A549 (cell line): ENCODE measurements at regions not wholly inside any gene's neighbourhood (a gene's known extent, or its start where the extent isn't known, plus 50 kb on each side); places are given as distances from the start of the nearest gene placed in this dataset.

ENCODE experiments used
- ATAC-seq, 2 experiments: fragments of 200-7000 bp in 1 of 2; fragments of >200 bp in 1 of 2; cut with Nextera tagmentation in 1 of 2; cut with Tn5 transposase in 1 of 2; 3 replicates each; pipeline versions ENCODE4 v1.8.0 to v1.9.1; 2018 to 2020; ENCODE audit warnings: mild to moderate bottlenecking in 1 of 2, moderate library complexity in 1 of 2
- CTCF ChIA-PET: fragments of 300-600 bp; sonication (Branson Sonifier 250); formaldehyde crosslinking; extraction: SDS; loops from one replicate; lab custom pipeline; 2021; ENCODE audit warnings: antibody characterized with exemption, inconsistent platforms; lab: Yijun Ruan, JAX
- POLR2A ChIA-PET: fragments of 350-600 bp; formaldehyde crosslinking; extraction: SDS; loops from one replicate; lab custom pipeline; 2021; ENCODE audit warnings: antibody characterized with exemption, inconsistent platforms; lab: Yijun Ruan, JAX
- DNase-seq, 2 experiments: peaks; one replicate each; pipeline versions ENCODE4 v3.0.0 to v3.0.0-alpha.2; 2011 to 2016; ENCODE audit warnings: low read depth in 1 of 2, low spot score in 1 of 2
- FAIRE-seq: peaks from 2 replicates; lab custom pipeline; 2011; peaks lifted over from hg19 to GRCh38; lab: Jason Lieb, UNC
- H3K27ac ChIP-seq, 2 experiments: fragments of >200 bp; sonication (Bioruptor Twin); formaldehyde crosslinking; 3 replicates each; pipeline ENCODE4 v1.5.1; 2016 to 2017
- H3K4me1 ChIP-seq: fragments of >200 bp; sonication (Bioruptor Twin); formaldehyde crosslinking; 3 replicates; pipeline ENCODE4 v1.6.1; 2016
- H3K4me2 ChIP-seq: fragments of >200 bp; sonication (Bioruptor Twin); formaldehyde crosslinking; 3 replicates; pipeline ENCODE4 v1.6.1; 2016
- H3K4me3 ChIP-seq: fragments of >200 bp; sonication (Bioruptor Twin); formaldehyde crosslinking; 3 replicates; pipeline ENCODE4 v1.5.1; 2016
- H3K9me3 ChIP-seq: fragments of >200 bp; sonication (Bioruptor Twin); formaldehyde crosslinking; 3 replicates; pipeline ENCODE4 v1.6.1; 2016
- BHLHE40 ChIP-seq: IDR thresholded peaks from 2 replicates; pipeline ENCODE4 v1.6.1; 2012; ENCODE audit warnings: low read depth, low read length, inconsistent platforms
- CHD2 ChIP-seq: fragments of 150-350 bp; IDR thresholded peaks from 2 replicates; pipeline ENCODE4 v1.6.1; 2014; ENCODE audit warnings: low read length; ENCODE audit not compliant: partially characterized antibody
- CHD4 ChIP-seq: fragments of 200-600 bp; sonication (generic); IDR thresholded peaks from 2 replicates; pipeline ENCODE4 v1.6.1; 2016; ENCODE audit warnings: antibody characterized with exemption, mild to moderate bottlenecking, borderline replicate concordance
- E2F6 ChIP-seq: IDR thresholded peaks from 2 replicates; pipeline ENCODE4 v1.6.1; 2012; ENCODE audit warnings: low read depth, borderline replicate concordance
- FOXS1 ChIP-seq: fragments of 250-450 bp; sonication (Bioruptor Pico); IDR thresholded peaks from 2 replicates; pipeline ENCODE4 v1.5.0; 2020; ENCODE audit warnings: mild to moderate bottlenecking, moderate library complexity
- GATA3 ChIP-seq: IDR thresholded peaks from 2 replicates; pipeline ENCODE4 v1.6.1; 2012; ENCODE audit warnings: borderline replicate concordance
- HOXB13 ChIP-seq: fragments of 250-450 bp; sonication (Bioruptor Pico); IDR thresholded peaks from 2 replicates; pipeline ENCODE4 v1.5.0; 2020; ENCODE audit warnings: low read depth, mild to moderate bottlenecking, moderate library complexity
- KDM5A ChIP-seq: fragments of 200-600 bp; sonication (generic); IDR thresholded peaks from 2 replicates; pipeline ENCODE4 v1.6.1; 2016; ENCODE audit warnings: antibody characterized with exemption, mild to moderate bottlenecking
- MAFK ChIP-seq: fragments of 450-650 bp; IDR thresholded peaks from 2 replicates; pipeline ENCODE4 v1.6.1; 2014; ENCODE audit not compliant: partially characterized antibody
- MAZ ChIP-seq: fragments of 150-350 bp; IDR thresholded peaks from 2 replicates; pipeline ENCODE4 v1.6.1; 2014; ENCODE audit warnings: antibody characterized with exemption, low read depth, low read length, borderline replicate concordance
- MYC ChIP-seq: IDR thresholded peaks from 2 replicates; pipeline ENCODE4 v1.6.1; 2012; ENCODE audit warnings: mild to moderate bottlenecking, inconsistent platforms, low read length, improper control_type of control experiment, borderline replicate concordance
- NPAS2 ChIP-seq: fragments of 250-450 bp; sonication (Bioruptor Pico); IDR thresholded peaks from 2 replicates; pipeline ENCODE4 v1.8.0; 2022; ENCODE audit warnings: mild to moderate bottlenecking, moderate library complexity, borderline replicate concordance
- PHF8 ChIP-seq: fragments of 200-600 bp; sonication (generic); IDR thresholded peaks from 2 replicates; pipeline ENCODE4 v1.6.1; 2016; ENCODE audit warnings: low read depth, mild to moderate bottlenecking, antibody characterized with exemption, moderate library complexity, borderline replicate concordance
- POLR2A ChIP-seq: IDR thresholded peaks from 2 replicates; pipeline ENCODE4 v1.6.1; 2012; ENCODE audit warnings: mild to moderate bottlenecking, low read length
- RAD21 ChIP-seq, 2 experiments: fragments of >200 bp in 1 of 2; sonication (Bioruptor Twin) in 1 of 2; formaldehyde crosslinking in 1 of 2; IDR thresholded peaks in 1 of 2; conservative IDR thresholded peaks in 1 of 2; 2 replicates in 1 of 2; 3 replicates in 1 of 2; pipeline ENCODE4 v1.6.1; 2012 to 2018; ENCODE audit warnings: inconsistent platforms in 1 of 2
- RCOR1 ChIP-seq: fragments of 150-350 bp; IDR thresholded peaks from 2 replicates; pipeline ENCODE4 v1.6.1; 2014; ENCODE audit warnings: antibody characterized with exemption, low read length, low read depth
- RNF2 ChIP-seq: fragments of 200-600 bp; sonication (generic); IDR thresholded peaks from 2 replicates; pipeline ENCODE4 v1.6.1; 2016; ENCODE audit warnings: low read depth, mild to moderate bottlenecking, antibody characterized with exemption, moderate library complexity, borderline replicate concordance
- SMC3 ChIP-seq: fragments of >200 bp; sonication (Bioruptor Twin); formaldehyde crosslinking; IDR thresholded peaks from 3 replicates; pipeline ENCODE4 v1.6.1; 2018; ENCODE audit warnings: inconsistent platforms
- ZFP36 ChIP-seq: fragments of 450-650 bp; IDR thresholded peaks from 2 replicates; pipeline ENCODE4 v1.6.1; 2014; ENCODE audit warnings: borderline replicate concordance; ENCODE audit not compliant: partially characterized antibody
- ZSCAN20 ChIP-seq: fragments of 250-450 bp; sonication (Bioruptor Pico); IDR thresholded peaks from 2 replicates; pipeline ENCODE4 v1.8.0; 2022; ENCODE audit warnings: mild to moderate bottlenecking, moderate library complexity
- WGBS: methylation state at CpG from one replicate; pipeline ENCODE4 v1.1.6; 2017; ENCODE audit errors: missing lambda C conversion rate; 5-methylcytosine and 5-hydroxymethylcytosine counted together
- TF ChIP-seq, protein P1 (sequence below): fragments of >200 bp; sonication (Bioruptor Twin); formaldehyde crosslinking; IDR thresholded peaks from 3 replicates; pipeline ENCODE4 v1.5.1; 2016
- TF ChIP-seq, protein P2 (sequence below): IDR thresholded peaks from 2 replicates; pipeline ENCODE4 v1.6.1; 2012
- TF ChIP-seq, protein P3 (sequence below): fragments of 250-450 bp; sonication (Bioruptor Pico); IDR thresholded peaks from 2 replicates; pipeline ENCODE4 v1.5.0; 2021; ENCODE audit warnings: mild to moderate bottlenecking, moderate library complexity, borderline replicate concordance

DNA sequence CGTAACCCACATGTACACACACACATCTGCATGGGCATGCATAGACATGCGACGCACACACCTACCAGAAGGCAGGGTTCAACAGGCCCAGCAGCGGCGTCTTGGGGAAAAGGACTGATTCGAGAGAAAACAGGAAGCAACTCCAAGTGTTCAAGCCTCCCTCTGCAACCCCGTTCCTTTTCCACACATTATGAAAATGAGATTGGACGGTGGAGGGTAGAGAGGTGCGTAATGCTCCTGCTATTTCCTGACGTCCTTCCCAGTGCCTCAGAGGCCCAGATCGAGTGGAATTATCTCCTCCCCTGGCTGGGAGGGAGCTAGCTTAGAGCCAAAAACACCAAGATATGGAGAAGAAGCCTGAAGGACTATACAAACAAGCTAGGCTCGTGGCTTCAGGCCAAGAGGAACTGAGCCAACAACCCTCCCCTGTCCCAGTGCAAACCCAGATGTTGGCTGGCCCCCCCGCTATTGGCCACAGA is 289.2 kb downstream of the MN1 start:
- peak overlapping the region in 1 of 2 experiments; percentile 22; a peak in 1 of 6 replicates for H3K27ac ChIP-seq
- TF ChIP-seq ZSCAN20 (CRISPR knock-in tag) (no peak), CHD2 (no peak), KDM5A (no peak), GATA3 (no peak), RNF2 (no peak), RAD21 (conservative IDR thresholded peaks at IDR 0.05 in 1 of 2, IDR thresholded peaks at IDR 0.05 in 1 of 2) (no peak), BHLHE40 (no peak), RCOR1 (no peak)
- DNase-seq, result peak in 1 of 2 experiments; percentile 16
- ChIA-PET CTCF (no interaction called here), POLR2A (no interaction called here)
- peak overlapping the region; percentile 21; the same call in 1 of the 3 replicates for H3K4me2 ChIP-seq
- WGBS, result 52% methylated on average over 10 of the region's 13 CpGs
- 0 out of 3 replicates have a peak, but pooled peaks cover 6% of the 10 kb centered on the region for H3K4me1 ChIP-seq
- peak in 1 of 2 experiments; percentile 61; a peak in 3 of 6 replicates for ATAC-seq
- no peak overlapping the region for H3K4me3 ChIP-seq
- H3K9me3 ChIP-seq, result no peaks in the 10 kb centered on the region
- no peak for FAIRE-seq

GRCh38 chr22:27513021-27513420 is 288.5 kb downstream of the MN1 start:
- DNase-seq (no peak), ATAC-seq (no peak), FAIRE-seq (no peak)
- TF ChIP-seq PHF8, result no peak
- no peak for TF ChIP-seq MAFK
- TF ChIP-seq MAZ, result no peak
- no peak for TF ChIP-seq FOXS1 (CRISPR knock-in tag)
- TF ChIP-seq SMC3, result no peak
- TF ChIP-seq NPAS2 (CRISPR knock-in tag), result no peak
- no peak for TF ChIP-seq E2F6
- no peak for TF ChIP-seq ZFP36
- ChIA-PET CTCF (interaction anchor here (0.8 kb wide), 1 partner anchor 8 kb away, joined by 3 read pairs; no protein-coding TSS in a partner anchor), POLR2A (no interaction called here)
- Histone ChIP-seq H3K4me3 (no peak overlapping the region), H3K9me3 (no peaks in the 10 kb centered on the region), H3K4me2 (no peak overlapping the region), H3K27ac (no peak overlapping the region), H3K4me1 (0 out of 3 replicates have a peak, but pooled peaks cover 6% of the 10 kb centered on the region)
- WGBS, result 41% methylated on average over 2 of the region's 2 CpGs

DNA sequence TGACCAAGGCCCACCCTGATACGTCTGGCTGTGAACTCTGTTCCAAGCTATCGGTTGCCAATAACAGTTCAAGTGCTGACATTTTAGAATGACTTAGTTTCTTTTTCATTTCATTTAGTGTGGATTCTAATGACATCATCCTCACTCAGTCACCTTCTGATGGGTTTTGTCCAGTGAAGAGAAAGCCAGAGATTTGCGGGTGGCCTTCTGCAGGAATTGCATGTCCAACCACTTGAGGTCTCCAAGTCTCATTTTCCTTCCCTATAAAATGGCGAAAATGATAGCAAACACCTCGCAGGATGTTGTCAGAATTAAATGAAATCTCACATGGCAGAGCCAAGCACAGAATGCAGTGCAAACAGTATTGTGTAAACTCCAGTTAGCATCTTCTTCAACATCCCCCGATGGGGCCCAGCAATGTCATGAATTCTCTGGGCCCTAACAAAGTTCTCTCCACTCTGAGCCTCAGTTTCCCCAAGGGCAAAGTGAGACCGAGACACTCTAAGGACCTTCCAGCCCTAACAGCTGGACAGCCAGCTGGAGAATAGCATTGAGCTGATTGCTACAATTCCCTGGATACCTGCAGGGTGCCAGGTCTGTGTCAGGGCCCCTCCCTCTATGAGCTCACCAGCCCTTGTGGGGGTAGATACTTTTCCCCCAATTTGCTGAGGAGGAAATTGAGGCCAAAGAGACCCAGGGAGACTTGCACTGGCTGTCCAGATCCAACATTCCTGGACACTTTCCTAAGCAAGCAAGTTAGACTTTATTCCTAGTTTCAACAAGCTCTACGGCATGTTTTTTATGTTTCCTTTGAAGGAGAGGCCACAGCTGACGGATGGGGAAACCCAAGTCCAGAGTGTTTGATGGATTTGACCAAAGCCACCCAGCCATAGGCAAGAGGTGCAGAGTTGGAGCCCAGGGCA is 286.7 kb downstream of the MN1 start:
- no peaks in the 10 kb centered on the region for H3K9me3 ChIP-seq
- no peak for DNase-seq
- H3K4me3 ChIP-seq, result no peak overlapping the region
- no peak for ATAC-seq
- no peak for FAIRE-seq
- TF ChIP-seq MYC, result no peak
- TF ChIP-seq, protein P1, sequence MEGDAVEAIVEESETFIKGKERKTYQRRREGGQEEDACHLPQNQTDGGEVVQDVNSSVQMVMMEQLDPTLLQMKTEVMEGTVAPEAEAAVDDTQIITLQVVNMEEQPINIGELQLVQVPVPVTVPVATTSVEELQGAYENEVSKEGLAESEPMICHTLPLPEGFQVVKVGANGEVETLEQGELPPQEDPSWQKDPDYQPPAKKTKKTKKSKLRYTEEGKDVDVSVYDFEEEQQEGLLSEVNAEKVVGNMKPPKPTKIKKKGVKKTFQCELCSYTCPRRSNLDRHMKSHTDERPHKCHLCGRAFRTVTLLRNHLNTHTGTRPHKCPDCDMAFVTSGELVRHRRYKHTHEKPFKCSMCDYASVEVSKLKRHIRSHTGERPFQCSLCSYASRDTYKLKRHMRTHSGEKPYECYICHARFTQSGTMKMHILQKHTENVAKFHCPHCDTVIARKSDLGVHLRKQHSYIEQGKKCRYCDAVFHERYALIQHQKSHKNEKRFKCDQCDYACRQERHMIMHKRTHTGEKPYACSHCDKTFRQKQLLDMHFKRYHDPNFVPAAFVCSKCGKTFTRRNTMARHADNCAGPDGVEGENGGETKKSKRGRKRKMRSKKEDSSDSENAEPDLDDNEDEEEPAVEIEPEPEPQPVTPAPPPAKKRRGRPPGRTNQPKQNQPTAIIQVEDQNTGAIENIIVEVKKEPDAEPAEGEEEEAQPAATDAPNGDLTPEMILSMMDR, result no peak
- TF ChIP-seq, protein P2, sequence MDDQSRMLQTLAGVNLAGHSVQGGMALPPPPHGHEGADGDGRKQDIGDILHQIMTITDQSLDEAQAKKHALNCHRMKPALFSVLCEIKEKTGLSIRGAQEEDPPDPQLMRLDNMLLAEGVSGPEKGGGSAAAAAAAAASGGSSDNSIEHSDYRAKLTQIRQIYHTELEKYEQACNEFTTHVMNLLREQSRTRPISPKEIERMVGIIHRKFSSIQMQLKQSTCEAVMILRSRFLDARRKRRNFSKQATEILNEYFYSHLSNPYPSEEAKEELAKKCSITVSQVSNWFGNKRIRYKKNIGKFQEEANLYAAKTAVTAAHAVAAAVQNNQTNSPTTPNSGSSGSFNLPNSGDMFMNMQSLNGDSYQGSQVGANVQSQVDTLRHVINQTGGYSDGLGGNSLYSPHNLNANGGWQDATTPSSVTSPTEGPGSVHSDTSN, result no peak
- no peak for TF ChIP-seq POLR2A
- no peak for TF ChIP-seq CHD4
- TF ChIP-seq CHD2, result no peak
- TF ChIP-seq, protein P3, sequence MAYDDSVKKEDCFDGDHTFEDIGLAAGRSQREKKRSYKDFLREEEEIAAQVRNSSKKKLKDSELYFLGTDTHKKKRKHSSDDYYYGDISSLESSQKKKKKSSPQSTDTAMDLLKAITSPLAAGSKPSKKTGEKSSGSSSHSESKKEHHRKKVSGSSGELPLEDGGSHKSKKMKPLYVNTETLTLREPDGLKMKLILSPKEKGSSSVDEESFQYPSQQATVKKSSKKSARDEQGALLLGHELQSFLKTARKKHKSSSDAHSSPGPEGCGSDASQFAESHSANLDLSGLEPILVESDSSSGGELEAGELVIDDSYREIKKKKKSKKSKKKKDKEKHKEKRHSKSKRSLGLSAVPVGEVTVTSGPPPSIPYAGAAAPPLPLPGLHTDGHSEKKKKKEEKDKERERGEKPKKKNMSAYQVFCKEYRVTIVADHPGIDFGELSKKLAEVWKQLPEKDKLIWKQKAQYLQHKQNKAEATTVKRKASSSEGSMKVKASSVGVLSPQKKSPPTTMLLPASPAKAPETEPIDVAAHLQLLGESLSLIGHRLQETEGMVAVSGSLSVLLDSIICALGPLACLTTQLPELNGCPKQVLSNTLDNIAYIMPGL (CRISPR knock-in tag), result no peak
- no peak for TF ChIP-seq HOXB13
- TF ChIP-seq MAFK, result no peak
- no peak for TF ChIP-seq RAD21 (conservative IDR thresholded peaks at IDR 0.05 in 1 of 2, IDR thresholded peaks at IDR 0.05 in 1 of 2)
- no peak overlapping the region for H3K4me2 ChIP-seq
- CTCF ChIA-PET, result interaction anchor here (0.6 kb wide), 1 partner anchor 357 kb away, joined by 3 read pairs; no protein-coding TSS in a partner anchor
- H3K4me1 ChIP-seq, result 0 out of 3 replicates have a peak, but pooled peaks cover 6% of the 10 kb centered on the region
- WGBS, result 80% methylated on average over 8 of the region's 9 CpGs
- no peak overlapping the region for H3K27ac ChIP-seq
- POLR2A ChIA-PET, result no interaction called here
